Stimulated activated CD4-positive, alpha-beta T cell treated with anti-CD3 and anti-CD28 coated beads, Interleukin-15, amount 100 ng/mL, for 24 hours (primary cell): ENCODE measurements at regions not wholly inside any gene's neighbourhood (a gene's known extent, or its start where the extent isn't known, plus 50 kb on each side); places are given as distances from the start of the nearest gene placed in this dataset.

Experiments
- DNase-seq: peaks from one replicate; pipeline ENCODE4 v3.0.0-alpha.2; 2020

- DNase-seq = no peak
These were observed 109.3 kb downstream of the EN1 start for GRCh38 chr2:118738106-118738505.

GRCh38 chr2:118737684-118738083, 109.8 kb downstream of the EN1 start:
- no peak for DNase-seq

GRCh38 chr2:118732432-118732831, 115.0 kb downstream of the EN1 start:
- no peak for DNase-seq

- DNase-seq = no peak
These were observed 116.0 kb downstream of the EN1 start for GRCh38 chr2:118731413-118731812.

GRCh38 chr2:118730405-118730804, 117.0 kb downstream of the EN1 start:
- DNase-seq = no peak

- DNase-seq = no peak
These were observed 117.7 kb downstream of the EN1 start for GRCh38 chr2:118729760-118730159.

- no peak for DNase-seq
These were observed 118.5 kb downstream of the EN1 start for GRCh38 chr2:118728984-118729383.

- no peak for DNase-seq
These were observed 120.6 kb downstream of the EN1 start for GRCh38 chr2:118726821-118727220.

- no peak for DNase-seq
These were observed 124.1 kb downstream of the EN1 start for GRCh38 chr2:118723394-118723793.

GRCh38 chr2:118722976-118723375, 124.5 kb downstream of the EN1 start:
- DNase-seq = no peak

GRCh38 chr2:118721817-118722551, 125.5 kb downstream of the EN1 start:
- DNase-seq = no peak

- no peak for DNase-seq
These were observed 126.6 kb downstream of the EN1 start for GRCh38 chr2:118720866-118721265.

- DNase-seq = no peak
These were observed 128.5 kb downstream of the EN1 start for GRCh38 chr2:118718921-118719320.

GRCh38 chr2:118716102-118716501, 131.3 kb downstream of the EN1 start:
- no peak for DNase-seq

- no peak for DNase-seq
These were observed 133.3 kb downstream of the EN1 start for GRCh38 chr2:118714118-118714517.

GRCh38 chr2:118711603-118712002, 135.8 kb downstream of the EN1 start:
- no peak for DNase-seq

- DNase-seq = no peak
These were observed 137.0 kb downstream of the EN1 start for GRCh38 chr2:118710481-118710880.

GRCh38 chr2:118709786-118710185, 137.7 kb downstream of the EN1 start:
- no peak for DNase-seq

GRCh38 chr2:118706844-118707243, 140.6 kb downstream of the EN1 start:
- DNase-seq = no peak

- DNase-seq = no peak
These were observed 141.1 kb downstream of the EN1 start for GRCh38 chr2:118706371-118706770.

- no peak for DNase-seq
These were observed 142.4 kb downstream of the EN1 start for GRCh38 chr2:118705032-118705431.

GRCh38 chr2:118699447-118700175, 147.8 kb downstream of the EN1 start:
- DNase-seq = no peak

GRCh38 chr2:118698564-118698963, 148.9 kb downstream of the EN1 start:
- DNase-seq = no peak

- DNase-seq = no peak
These were observed 149.7 kb downstream of the EN1 start for GRCh38 chr2:118697781-118698180.
